ENCODE measurements at regions not wholly inside any gene's neighbourhood (a gene's known extent, or its start where the extent isn't known, plus 50 kb on each side); places are given as distances from the start of the nearest gene placed in this dataset.
A peak's percentile ranks its signal among the peaks of the same experiment; 100 is the strongest.
"Not testable (repeated sequence)": the region's sequence is repeated elsewhere in the genome, so short reads cannot be mapped to it uniquely, and the experiment has no call there.

GRCh38 chr17:5740937-5741336, 156.6 kb upstream of the NLRP1 start:
- intact Hi-C loops (cut with DNase I), result no loop called here
- no peak for DNase-seq

- intact Hi-C loops (cut with DNase I), result no loop called here
- no peak for DNase-seq
Measured at GRCh38 chr17:5741810-5742209, 157.5 kb upstream of the NLRP1 start.

GRCh38 chr17:5745111-5745813, 161.0 kb upstream of the NLRP1 start:
- DNase-seq, result no peak
- intact Hi-C loops (cut with DNase I), result no loop called here

- intact Hi-C loops (cut with DNase I), result no loop called here
- DNase-seq, result no peak
Measured at GRCh38 chr17:5747276-5747675, 163.0 kb upstream of the NLRP1 start.

- no peak for DNase-seq
- intact Hi-C loops (cut with DNase I), result no loop called here
Measured at GRCh38 chr17:5747964-5748363, 163.7 kb upstream of the NLRP1 start.

- intact Hi-C loops (cut with DNase I), result no loop called here
Measured at GRCh38 chr17:5753421-5753820, 169.1 kb upstream of the NLRP1 start.

GRCh38 chr17:5757314-5757907, 173.1 kb upstream of the NLRP1 start:
- intact Hi-C loops (cut with DNase I), result no loop called here
- DNase-seq, result no peak

More at GRCh38 chr17:5753421-5753820, 169.1 kb upstream of the NLRP1 start:
- DNase-seq, result no peak

- intact Hi-C loops (cut with DNase I), result no loop called here
- DNase-seq, result no peak
Measured at GRCh38 chr17:5758651-5759050, 174.3 kb upstream of the NLRP1 start.

- no peak for DNase-seq
- intact Hi-C loops (cut with DNase I), result no loop called here
Measured at GRCh38 chr17:5759501-5759925, 175.2 kb upstream of the NLRP1 start.

- intact Hi-C loops (cut with DNase I), result no loop called here
Measured at GRCh38 chr17:5762191-5762590, 177.9 kb upstream of the NLRP1 start.

GRCh38 chr17:5763595-5764306, 179.4 kb upstream of the NLRP1 start:
- no peak for DNase-seq
- intact Hi-C loops (cut with DNase I), result no loop called here

More at GRCh38 chr17:5762191-5762590, 177.9 kb upstream of the NLRP1 start:
- DNase-seq, result no peak

GRCh38 chr17:5769593-5770354, 185.5 kb upstream of the NLRP1 start:
- intact Hi-C loops (cut with DNase I), result no loop called here
- peak in 1 of 10 donors; percentile 33 for DNase-seq

GRCh38 chr17:5770441-5771270, 186.3 kb upstream of the NLRP1 start:
- peak in 1 of 10 donors; percentile 36 for DNase-seq
- intact Hi-C loops (cut with DNase I), result no loop called here

GRCh38 chr17:5771271-5771577, 186.9 kb upstream of the NLRP1 start:
- not testable (repeated sequence) for DNase-seq

GRCh38 chr17:5772017-5772416, 187.7 kb upstream of the NLRP1 start:
- DNase-seq; intact Hi-C loops (cut with DNase I): not testable (repeated sequence)

More at GRCh38 chr17:5771271-5771577, 186.9 kb upstream of the NLRP1 start:
- intact Hi-C loops (cut with DNase I), result not testable (repeated sequence)

- intact Hi-C loops (cut with DNase I), result no loop called here
- DNase-seq, result peak in 1 of 10 donors; percentile 47
Measured at GRCh38 chr17:5772720-5773119, 188.4 kb upstream of the NLRP1 start.

- intact Hi-C loops (cut with DNase I), result no loop called here
- peak in 1 of 10 donors; percentile 30 for DNase-seq
Measured at GRCh38 chr17:5773816-5774360, 189.6 kb upstream of the NLRP1 start.

GRCh38 chr17:5775098-5775497, 190.8 kb upstream of the NLRP1 start:
- peak in 1 of 10 donors; percentile 31 for DNase-seq
- intact Hi-C loops (cut with DNase I), result no loop called here

GRCh38 chr17:5780476-5780875, 196.2 kb upstream of the NLRP1 start:
- DNase-seq, result peak in 1 of 10 donors; percentile 6
- intact Hi-C loops (cut with DNase I), result no loop called here

All from posterior cingulate gyrus (tissue), 11 donors.